DND-41 (cell line): ENCODE measurements at regions not wholly inside any gene's neighbourhood (a gene's known extent, or its start where the extent isn't known, plus 50 kb on each side); places are given as distances from the start of the nearest gene placed in this dataset.

Experiments used
- ATAC-seq: fragments of 200-7000 bp; cut with Tn5 transposase; 3 replicates; pipeline ENCODE4 v1.9.1; 2021; ENCODE audit warnings: low read depth; ENCODE audit not compliant: insufficient read depth
- DNase-seq: peaks from one replicate; pipeline ENCODE4 v3.0.0-alpha.2; 2020
- H2AFZ ChIP-seq: 2 replicates; pipeline ENCODE4 v1.6.0; 2012; ENCODE audit warnings: low read depth, low read length
- H3K27ac ChIP-seq: 2 replicates; pipeline ENCODE4 v1.5.1; 2012; ENCODE audit warnings: low read length, inconsistent platforms
- H3K27me3 ChIP-seq: fragments of 200-600 bp; sonication (generic); 2 replicates; pipeline ENCODE4 v1.6.0; 2012; ENCODE audit warnings: low read length, mild to moderate bottlenecking, inconsistent platforms; ENCODE audit not compliant: insufficient read depth, poor library complexity
- H3K36me3 ChIP-seq: 2 replicates; pipeline ENCODE4 v1.5.1; 2012; ENCODE audit warnings: low read length, inconsistent platforms; ENCODE audit not compliant: insufficient read depth
- H3K4me1 ChIP-seq: 2 replicates; pipeline ENCODE4 v1.5.1; 2012; ENCODE audit warnings: mild to moderate bottlenecking, low read length; ENCODE audit not compliant: insufficient read depth
- H3K4me2 ChIP-seq: 2 replicates; pipeline ENCODE4 v1.6.0; 2012; ENCODE audit warnings: mild to moderate bottlenecking, moderate library complexity, low read length, inconsistent platforms; ENCODE audit not compliant: insufficient read depth
- H3K4me3 ChIP-seq, 2 experiments: fragments of 200-600 bp in 1 of 2; shearing (Covaris generic) in 1 of 2; 2 replicates each; pipeline ENCODE4 v1.5.1; 2012 to 2016; ENCODE audit warnings: inconsistent platforms in 2 of 2, low read length in 2 of 2, mild to moderate bottlenecking in 2 of 2, low read depth in 1 of 2, moderate library complexity in 1 of 2
- H3K79me2 ChIP-seq: 2 replicates; pipeline ENCODE4 v1.6.0; 2012; ENCODE audit warnings: low read length, inconsistent platforms; ENCODE audit not compliant: insufficient read depth
- H3K9ac ChIP-seq: 2 replicates; pipeline ENCODE4 v1.6.0; 2012; ENCODE audit warnings: low read depth, mild to moderate bottlenecking, inconsistent platforms, low read length, moderate library complexity
- H3K9me3 ChIP-seq: 2 replicates; pipeline ENCODE4 v1.5.1; 2012; ENCODE audit warnings: low read length, moderate library complexity, mild to moderate bottlenecking, inconsistent platforms; ENCODE audit not compliant: insufficient read depth, severe bottlenecking
- H4K20me1 ChIP-seq: 2 replicates; pipeline ENCODE4 v1.6.0; 2012; ENCODE audit warnings: low read length; ENCODE audit not compliant: insufficient read depth
- EZH2 ChIP-seq: IDR thresholded peaks from 3 replicates; pipeline ENCODE4 v1.6.1; 2012; ENCODE audit warnings: borderline replicate concordance, low read depth, mild to moderate bottlenecking, moderate library complexity, low read length, inconsistent platforms; ENCODE audit not compliant: severe bottlenecking
- TF ChIP-seq, protein P1 (sequence below): IDR thresholded peaks from 2 replicates; pipeline ENCODE4 v1.5.1; 2012; ENCODE audit warnings: borderline replicate concordance, low read length, moderate library complexity, mild to moderate bottlenecking; ENCODE audit not compliant: poor library complexity, severe bottlenecking; ENCODE audit errors: extremely low read depth

DNA sequence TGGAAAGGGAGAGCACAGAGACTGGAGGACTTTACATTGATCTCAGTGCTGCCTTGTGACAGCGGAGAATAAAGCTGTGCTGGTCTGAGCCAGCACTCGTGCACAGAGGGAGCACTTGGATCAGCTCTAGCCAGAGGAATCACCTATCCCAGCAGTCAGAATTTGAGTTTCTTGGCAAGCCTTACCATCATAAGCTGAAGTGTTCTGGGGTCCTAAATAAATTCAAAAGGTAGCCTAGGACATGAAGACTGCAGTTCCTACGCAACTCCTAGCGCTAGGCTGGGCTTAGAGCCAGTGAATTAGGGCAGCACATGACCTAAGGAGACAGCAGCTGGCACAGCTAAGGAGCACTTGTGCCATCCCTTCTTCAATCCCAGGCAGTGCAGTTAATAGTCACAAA, 119.5 kb downstream of the HMHB1 start:
- Histone ChIP-seq H3K79me2 (no peaks in the 10 kb centered on the region), H3K4me1 (no peaks in the 10 kb centered on the region), H3K9me3 (no peaks in the 10 kb centered on the region), H3K4me2 (no peak overlapping the region), H3K27me3 (no peaks in the 10 kb centered on the region), H3K36me3 (no peaks in the 10 kb centered on the region), H3K4me3 (no peak overlapping the region), H2AFZ (no peak overlapping the region), H3K27ac (no peak overlapping the region), H4K20me1 (no peaks in the 10 kb centered on the region), H3K9ac (no peak overlapping the region)
- TF ChIP-seq, protein P1, sequence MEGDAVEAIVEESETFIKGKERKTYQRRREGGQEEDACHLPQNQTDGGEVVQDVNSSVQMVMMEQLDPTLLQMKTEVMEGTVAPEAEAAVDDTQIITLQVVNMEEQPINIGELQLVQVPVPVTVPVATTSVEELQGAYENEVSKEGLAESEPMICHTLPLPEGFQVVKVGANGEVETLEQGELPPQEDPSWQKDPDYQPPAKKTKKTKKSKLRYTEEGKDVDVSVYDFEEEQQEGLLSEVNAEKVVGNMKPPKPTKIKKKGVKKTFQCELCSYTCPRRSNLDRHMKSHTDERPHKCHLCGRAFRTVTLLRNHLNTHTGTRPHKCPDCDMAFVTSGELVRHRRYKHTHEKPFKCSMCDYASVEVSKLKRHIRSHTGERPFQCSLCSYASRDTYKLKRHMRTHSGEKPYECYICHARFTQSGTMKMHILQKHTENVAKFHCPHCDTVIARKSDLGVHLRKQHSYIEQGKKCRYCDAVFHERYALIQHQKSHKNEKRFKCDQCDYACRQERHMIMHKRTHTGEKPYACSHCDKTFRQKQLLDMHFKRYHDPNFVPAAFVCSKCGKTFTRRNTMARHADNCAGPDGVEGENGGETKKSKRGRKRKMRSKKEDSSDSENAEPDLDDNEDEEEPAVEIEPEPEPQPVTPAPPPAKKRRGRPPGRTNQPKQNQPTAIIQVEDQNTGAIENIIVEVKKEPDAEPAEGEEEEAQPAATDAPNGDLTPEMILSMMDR = no peak
- TF ChIP-seq EZH2 = no peak
- ATAC-seq = no peak
- DNase-seq = no peak

- no peak overlapping the region for H3K9ac ChIP-seq
- no peak overlapping the region for H3K27ac ChIP-seq
- no peak overlapping the region for H3K4me2 ChIP-seq
- no peaks in the 10 kb centered on the region for H3K9me3 ChIP-seq
- no peak overlapping the region for H3K4me3 ChIP-seq
- H3K79me2 ChIP-seq = no peaks in the 10 kb centered on the region
- ATAC-seq (no peak), DNase-seq (no peak)
- H3K36me3 ChIP-seq = no peaks in the 10 kb centered on the region
- H4K20me1 ChIP-seq = no peaks in the 10 kb centered on the region
- H2AFZ ChIP-seq = no peak overlapping the region
- no peaks in the 10 kb centered on the region for H3K27me3 ChIP-seq
- H3K4me1 ChIP-seq = no peaks in the 10 kb centered on the region
- TF ChIP-seq, protein P1 = no peak
- no peak for TF ChIP-seq EZH2
Measured at GRCh38 chr5:143931986-143932385, 120.0 kb downstream of the HMHB1 start.

GRCh38 chr5:143932584-143932983, 120.6 kb downstream of the HMHB1 start:
- no peak overlapping the region for H3K9ac ChIP-seq
- H3K4me1 ChIP-seq = no peaks in the 10 kb centered on the region
- H3K27ac ChIP-seq = no peak overlapping the region
- no peaks in the 10 kb centered on the region for H4K20me1 ChIP-seq
- H3K36me3 ChIP-seq = no peaks in the 10 kb centered on the region
- no peak overlapping the region for H3K4me3 ChIP-seq
- no peaks in the 10 kb centered on the region for H3K27me3 ChIP-seq
- DNase-seq (no peak), ATAC-seq (no peak)
- no peaks in the 10 kb centered on the region for H3K79me2 ChIP-seq
- H3K9me3 ChIP-seq = no peaks in the 10 kb centered on the region
- TF ChIP-seq, protein P1 = no peak
- TF ChIP-seq EZH2 = no peak
- H3K4me2 ChIP-seq = no peak overlapping the region
- no peak overlapping the region for H2AFZ ChIP-seq

GRCh38 chr5:143933451-143933850, 121.5 kb downstream of the HMHB1 start:
- H3K4me1 ChIP-seq = no peaks in the 10 kb centered on the region
- H3K9ac ChIP-seq = no peak overlapping the region
- H3K27me3 ChIP-seq = no peaks in the 10 kb centered on the region
- H3K27ac ChIP-seq = no peak overlapping the region
- no peaks in the 10 kb centered on the region for H4K20me1 ChIP-seq
- no peak overlapping the region for H3K4me2 ChIP-seq
- H3K79me2 ChIP-seq = no peaks in the 10 kb centered on the region
- DNase-seq (no peak), ATAC-seq (no peak)
- TF ChIP-seq EZH2 = no peak
- TF ChIP-seq, protein P1 = no peak
- H2AFZ ChIP-seq = no peak overlapping the region
- H3K36me3 ChIP-seq = no peaks in the 10 kb centered on the region
- H3K4me3 ChIP-seq = no peak overlapping the region
- no peaks in the 10 kb centered on the region for H3K9me3 ChIP-seq
